SK-N-SH (cell line): ENCODE measurements at regions not wholly inside any gene's neighbourhood (a gene's known extent, or its start where the extent isn't known, plus 50 kb on each side); places are given as distances from the start of the nearest gene placed in this dataset.

Source experiments
- CTCF ChIA-PET: fragments of 300-600, 350-600 bp; formaldehyde crosslinking; extraction: SDS; loops from one replicate; lab custom pipeline; 2021; lab: Yijun Ruan, JAX
- POLR2A ChIA-PET: fragments of 350-600 bp; sonication (Branson Sonifier 250); formaldehyde crosslinking; extraction: SDS; loops from one replicate; lab custom pipeline; 2020; ENCODE audit warnings: antibody characterized with exemption, inconsistent platforms; lab: Yijun Ruan, JAX
- DNase-seq: peaks from one replicate; pipeline ENCODE4 v3.0.0; 2012
- H2AFZ ChIP-seq: fragments of 200-600 bp; sonication (generic); 2 replicates; pipeline ENCODE4 v1.8.1; 2016; ENCODE audit warnings: antibody characterized with exemption, mild to moderate bottlenecking, low read depth
- H3F3A ChIP-seq: fragments of 200-600 bp; sonication (generic); replicated peaks from 2 replicates; pipeline ENCODE3; 2016; ENCODE audit warnings: antibody characterized with exemption, mild to moderate bottlenecking; ENCODE audit not compliant: insufficient read depth
- H3K27ac ChIP-seq, 2 experiments: fragments of 200-500 bp in 1 of 2; fragments of 200-600 bp in 1 of 2; sonication (Bioruptor generic) in 1 of 2; sonication (generic), shearing (Covaris generic) in 1 of 2; 2 replicates each; pipeline versions ENCODE4 v1.5.1 to v1.6.1; 2014 to 2016; ENCODE audit warnings: low read depth in 2 of 2, inconsistent platforms in 1 of 2, low read length in 1 of 2, mild to moderate bottlenecking in 1 of 2, mixed read lengths in 1 of 2
- H3K27me3 ChIP-seq: fragments of 200-600 bp; sonication (generic), shearing (Covaris generic); 2 replicates; pipeline ENCODE4 v1.6.1; 2016; ENCODE audit warnings: mixed run types; ENCODE audit not compliant: insufficient read depth
- H3K36me3 ChIP-seq, 2 experiments: fragments of 200-500 bp in 1 of 2; fragments of 200-600 bp in 1 of 2; sonication (Bioruptor generic) in 1 of 2; sonication (generic) in 1 of 2; replicated peaks in 1 of 2; 2 replicates each; pipeline versions ENCODE3 to v1.5.1; 2014 to 2016; ENCODE audit warnings: low read length in 1 of 2, mild to moderate bottlenecking in 1 of 2; ENCODE audit not compliant: insufficient read depth in 2 of 2, control insufficient read depth in 1 of 2
- H3K4me1 ChIP-seq, 2 experiments: fragments of 200-500 bp in 1 of 2; fragments of 200-600 bp in 1 of 2; sonication (Bioruptor generic) in 1 of 2; sonication (generic), shearing (Covaris generic) in 1 of 2; 2 replicates each; pipeline versions ENCODE4 v1.5.1 to v1.6.1; 2014 to 2016; ENCODE audit warnings: low read depth in 1 of 2, low read length in 1 of 2, mixed run types in 1 of 2; ENCODE audit not compliant: insufficient read depth in 2 of 2, control insufficient read depth in 1 of 2
- H3K4me2 ChIP-seq: fragments of 200-600 bp; sonication (generic), shearing (Covaris generic); 2 replicates; pipeline ENCODE4 v1.6.1; 2017; ENCODE audit warnings: mixed run types
- H3K4me3 ChIP-seq, 2 experiments: fragments of 200-500 bp in 1 of 2; fragments of 200-600 bp in 1 of 2; sonication (Bioruptor generic) in 1 of 2; sonication (generic), shearing (Covaris generic) in 1 of 2; 2 replicates each; pipeline versions ENCODE4 v1.5.1 to v1.8.1; 2014 to 2016; ENCODE audit warnings: low read depth in 2 of 2, inconsistent platforms in 1 of 2, low read length in 1 of 2, mild to moderate bottlenecking in 1 of 2, mixed read lengths in 1 of 2, moderate library complexity in 1 of 2
- H3K79me2 ChIP-seq: fragments of 200-600 bp; sonication (generic); 2 replicates; pipeline ENCODE4 v1.8.1; 2017; ENCODE audit warnings: mild to moderate bottlenecking; ENCODE audit not compliant: insufficient read depth
- H3K9ac ChIP-seq: fragments of 200-600 bp; sonication (generic); 2 replicates; pipeline ENCODE4 v1.6.1; 2017; ENCODE audit warnings: mixed run types
- H3K9me2 ChIP-seq: fragments of 200-600 bp; sonication (generic); 2 replicates; pipeline ENCODE4 v1.6.1; 2017; ENCODE audit warnings: mixed run types
- H3K9me3 ChIP-seq: fragments of 200-600 bp; sonication (generic); 2 replicates; pipeline ENCODE4 v1.6.1; 2017; ENCODE audit warnings: mixed run types, mild to moderate bottlenecking, moderate library complexity
- H4K20me1 ChIP-seq: fragments of 200-600 bp; sonication (generic); 2 replicates; pipeline ENCODE4 v1.6.1; 2017; ENCODE audit warnings: mild to moderate bottlenecking, mixed run types; ENCODE audit not compliant: insufficient read depth
- CHD2 ChIP-seq: fragments of 150-350 bp; IDR thresholded peaks from 2 replicates; pipeline ENCODE4 v1.6.1; 2018; ENCODE audit warnings: low read length; ENCODE audit not compliant: partially characterized antibody
- ELF1 ChIP-seq: IDR thresholded peaks from 2 replicates; pipeline ENCODE4 v1.4.0; 2012
- FOSL2 ChIP-seq: IDR thresholded peaks from 2 replicates; pipeline ENCODE4 v1.4.0; 2012; ENCODE audit warnings: low read depth, mild to moderate bottlenecking, moderate library complexity, borderline replicate concordance
- FOXJ3 ChIP-seq: sonication (generic); formaldehyde crosslinking; IDR thresholded peaks from 2 replicates; pipeline ENCODE4 v1.5.1; 2020; ENCODE audit warnings: mild to moderate bottlenecking, missing genetic modification reagents
- FOXM1 ChIP-seq: IDR thresholded peaks from 2 replicates; pipeline ENCODE4 v1.4.0; 2012; ENCODE audit warnings: low read depth, mild to moderate bottlenecking
- GABPA ChIP-seq: IDR thresholded peaks from 2 replicates; pipeline ENCODE4 v1.4.0; 2012; ENCODE audit warnings: low read depth, mild to moderate bottlenecking
- GATA2 ChIP-seq: sonication (generic); formaldehyde crosslinking; IDR thresholded peaks from 2 replicates; pipeline ENCODE4 v1.5.0; 2020; ENCODE audit warnings: mild to moderate bottlenecking, missing genetic modification reagents
- NFIC ChIP-seq: IDR thresholded peaks from 2 replicates; pipeline ENCODE4 v1.4.0; 2012; ENCODE audit warnings: borderline replicate concordance
- NRF1 ChIP-seq: IDR thresholded peaks from 2 replicates; pipeline ENCODE4 v1.6.1; 2012; ENCODE audit warnings: low read depth, mild to moderate bottlenecking, low read length
- POLR2AphosphoS5 ChIP-seq: IDR thresholded peaks from 2 replicates; pipeline ENCODE4 v1.6.1; 2012; ENCODE audit warnings: low read depth, low read length
- RCOR1 ChIP-seq: fragments of 150-350 bp; IDR thresholded peaks from 2 replicates; pipeline ENCODE4 v1.6.1; 2017; ENCODE audit warnings: antibody characterized with exemption, low read length
- REST ChIP-seq: IDR thresholded peaks from 2 replicates; pipeline ENCODE4 v1.6.1; 2012; ENCODE audit warnings: mild to moderate bottlenecking, low read depth, low read length, moderate library complexity
- SMC3 ChIP-seq: IDR thresholded peaks from 2 replicates; pipeline ENCODE4 v1.6.1; 2012; ENCODE audit warnings: low read depth, low read length, improper control_type of control experiment
- TAF1 ChIP-seq: IDR thresholded peaks from 2 replicates; pipeline ENCODE4 v1.6.1; 2012; ENCODE audit warnings: low read depth, mild to moderate bottlenecking, low read length, moderate library complexity, borderline replicate concordance
- TCF12 ChIP-seq: IDR thresholded peaks from 2 replicates; pipeline ENCODE4 v1.4.0; 2012
- USF1 ChIP-seq: IDR thresholded peaks from 2 replicates; pipeline ENCODE4 v1.4.0; 2012; ENCODE audit warnings: low read depth, borderline replicate concordance
- USF2 ChIP-seq: fragments of 150-350 bp; IDR thresholded peaks from 2 replicates; pipeline ENCODE4 v1.6.1; 2017; ENCODE audit warnings: antibody characterized with exemption, low read length, low read depth, borderline replicate concordance
- YY1 ChIP-seq: IDR thresholded peaks from 2 replicates; pipeline ENCODE4 v1.4.0; 2012; ENCODE audit warnings: low read depth, mild to moderate bottlenecking
- WGBS: methylation state at CpG from one replicate; pipeline ENCODE4 v1.1.6; 2017; ENCODE audit warnings: low lambda C conversion rate; 5-methylcytosine and 5-hydroxymethylcytosine counted together
- TF ChIP-seq, protein P1 (sequence below): fragments of 200-600 bp; sonication (generic); IDR thresholded peaks from 2 replicates; pipeline ENCODE4 v1.6.1; 2017; ENCODE audit warnings: antibody characterized with exemption, mild to moderate bottlenecking, moderate library complexity
- TF ChIP-seq, protein P2 (sequence below): IDR thresholded peaks from 2 replicates; pipeline ENCODE4; 2012

GRCh38 chr21:38884440-38884839 lies 78.7 kb downstream of the ETS2 start:
- Histone ChIP-seq H4K20me1 (no peaks in the 10 kb centered on the region), H3K4me3 (no peak overlapping the region), H3F3A (no peaks in the 10 kb centered on the region), H2AFZ (no peak overlapping the region), H3K79me2 (no peaks in the 10 kb centered on the region), H3K4me2 (no peak overlapping the region), H3K36me3 (no peaks in the 10 kb centered on the region), H3K27ac (no peak overlapping the region), H3K9ac (no peak overlapping the region), H3K27me3 (no peaks in the 10 kb centered on the region), H3K9me3 (peaks cover 32% of the 10 kb centered on the region; the same call in 1 of the 2 replicates), H3K4me1 (no peaks in the 10 kb centered on the region), H3K9me2 (no peaks in the 10 kb centered on the region)
- TF ChIP-seq, protein P1, sequence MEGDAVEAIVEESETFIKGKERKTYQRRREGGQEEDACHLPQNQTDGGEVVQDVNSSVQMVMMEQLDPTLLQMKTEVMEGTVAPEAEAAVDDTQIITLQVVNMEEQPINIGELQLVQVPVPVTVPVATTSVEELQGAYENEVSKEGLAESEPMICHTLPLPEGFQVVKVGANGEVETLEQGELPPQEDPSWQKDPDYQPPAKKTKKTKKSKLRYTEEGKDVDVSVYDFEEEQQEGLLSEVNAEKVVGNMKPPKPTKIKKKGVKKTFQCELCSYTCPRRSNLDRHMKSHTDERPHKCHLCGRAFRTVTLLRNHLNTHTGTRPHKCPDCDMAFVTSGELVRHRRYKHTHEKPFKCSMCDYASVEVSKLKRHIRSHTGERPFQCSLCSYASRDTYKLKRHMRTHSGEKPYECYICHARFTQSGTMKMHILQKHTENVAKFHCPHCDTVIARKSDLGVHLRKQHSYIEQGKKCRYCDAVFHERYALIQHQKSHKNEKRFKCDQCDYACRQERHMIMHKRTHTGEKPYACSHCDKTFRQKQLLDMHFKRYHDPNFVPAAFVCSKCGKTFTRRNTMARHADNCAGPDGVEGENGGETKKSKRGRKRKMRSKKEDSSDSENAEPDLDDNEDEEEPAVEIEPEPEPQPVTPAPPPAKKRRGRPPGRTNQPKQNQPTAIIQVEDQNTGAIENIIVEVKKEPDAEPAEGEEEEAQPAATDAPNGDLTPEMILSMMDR: no peak
- TF ChIP-seq RCOR1: no peak
- TF ChIP-seq FOXJ3 (CRISPR knock-in tag): no peak
- TF ChIP-seq TAF1: no peak
- TF ChIP-seq USF1: no peak
- TF ChIP-seq NFIC: no peak
- no peak for TF ChIP-seq ELF1
- TF ChIP-seq FOXM1: no peak
- TF ChIP-seq NRF1: no peak
- no peak for TF ChIP-seq TCF12
- TF ChIP-seq FOSL2: no peak
- TF ChIP-seq YY1: no peak
- TF ChIP-seq, protein P2, sequence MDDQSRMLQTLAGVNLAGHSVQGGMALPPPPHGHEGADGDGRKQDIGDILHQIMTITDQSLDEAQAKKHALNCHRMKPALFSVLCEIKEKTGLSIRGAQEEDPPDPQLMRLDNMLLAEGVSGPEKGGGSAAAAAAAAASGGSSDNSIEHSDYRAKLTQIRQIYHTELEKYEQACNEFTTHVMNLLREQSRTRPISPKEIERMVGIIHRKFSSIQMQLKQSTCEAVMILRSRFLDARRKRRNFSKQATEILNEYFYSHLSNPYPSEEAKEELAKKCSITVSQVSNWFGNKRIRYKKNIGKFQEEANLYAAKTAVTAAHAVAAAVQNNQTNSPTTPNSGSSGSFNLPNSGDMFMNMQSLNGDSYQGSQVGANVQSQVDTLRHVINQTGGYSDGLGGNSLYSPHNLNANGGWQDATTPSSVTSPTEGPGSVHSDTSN: no peak
- no peak for TF ChIP-seq USF2
- no peak for TF ChIP-seq GATA2 (CRISPR knock-in tag)
- no peak for TF ChIP-seq SMC3
- TF ChIP-seq GABPA: no peak
- TF ChIP-seq POLR2AphosphoS5: no peak
- no peak for TF ChIP-seq REST
- TF ChIP-seq CHD2: no peak
- WGBS: 56% methylated on average over 3 of the region's 3 CpGs
- DNase-seq: no peak
- POLR2A ChIA-PET: no interaction called here
- CTCF ChIA-PET: no interaction called here
